ENCODE measurements at regions not wholly inside any gene's neighbourhood (a gene's known extent, or its start where the extent isn't known, plus 50 kb on each side); places are given as distances from the start of the nearest gene placed in this dataset.

DNA sequence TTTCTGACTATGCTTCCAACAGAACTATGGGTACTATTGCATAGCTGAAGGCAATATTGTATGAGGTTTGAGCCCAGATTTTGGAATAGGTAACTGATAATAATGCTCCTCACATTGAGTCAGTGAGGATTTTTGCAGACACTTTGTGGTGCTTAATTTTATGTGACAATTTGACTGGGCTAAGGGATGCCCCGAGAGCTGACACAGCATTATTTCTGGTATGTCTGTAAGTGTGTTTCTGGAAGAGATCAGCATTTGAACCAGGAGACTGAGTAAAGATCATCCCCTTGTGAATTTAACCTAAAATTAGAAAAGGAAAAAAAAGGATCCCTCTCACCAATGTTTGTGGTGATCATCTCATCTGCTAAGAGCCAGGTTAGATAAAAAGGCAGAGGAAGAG lies 404.9 kb downstream of the AEBP2 start:
- TF ChIP-seq CTCF (IDR thresholded peaks at IDR 0.05; ENCODE audit: insufficient read depth, low read depth, low read length): no peak
- no peak for DNase-seq (ENCODE audit: low read depth)
- H3K4me3 ChIP-seq (ENCODE audit: low read depth, low read length): no peak overlapping the region

DNA sequence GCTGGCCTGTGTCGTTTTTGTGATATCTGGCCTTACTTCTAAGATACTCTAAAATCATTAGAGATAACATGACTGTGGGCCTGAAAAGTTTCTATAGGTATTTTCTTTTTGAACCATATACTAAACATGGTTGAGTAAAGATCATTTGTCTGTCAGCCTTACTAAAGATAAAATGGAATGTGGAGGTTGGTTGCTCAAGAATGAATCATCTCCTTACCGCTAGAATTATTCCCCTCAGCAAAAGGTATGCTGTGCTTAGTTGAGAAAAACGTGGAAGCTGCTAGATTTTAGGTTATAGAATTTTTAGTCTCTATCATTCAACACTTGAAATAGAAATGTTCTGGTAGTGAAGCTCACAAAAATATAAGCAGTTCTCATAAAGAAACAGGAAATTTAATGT lies 407.3 kb downstream of the AEBP2 start:
- H3K4me3 ChIP-seq (ENCODE audit: low read depth, low read length): no peak overlapping the region
- peak; percentile 77 for DNase-seq (ENCODE audit: low read depth)
- no peak for TF ChIP-seq CTCF (IDR thresholded peaks at IDR 0.05; ENCODE audit: insufficient read depth, low read depth, low read length)

GRCh38 chr12:19847294-19848059 lies 408.2 kb downstream of the AEBP2 start:
- H3K4me3 ChIP-seq (ENCODE audit: low read depth, low read length): peak overlapping the region; percentile 19
- DNase-seq (ENCODE audit: low read depth): peak; percentile 87
- TF ChIP-seq CTCF (IDR thresholded peaks at IDR 0.05; ENCODE audit: insufficient read depth, low read depth, low read length): no peak

DNA sequence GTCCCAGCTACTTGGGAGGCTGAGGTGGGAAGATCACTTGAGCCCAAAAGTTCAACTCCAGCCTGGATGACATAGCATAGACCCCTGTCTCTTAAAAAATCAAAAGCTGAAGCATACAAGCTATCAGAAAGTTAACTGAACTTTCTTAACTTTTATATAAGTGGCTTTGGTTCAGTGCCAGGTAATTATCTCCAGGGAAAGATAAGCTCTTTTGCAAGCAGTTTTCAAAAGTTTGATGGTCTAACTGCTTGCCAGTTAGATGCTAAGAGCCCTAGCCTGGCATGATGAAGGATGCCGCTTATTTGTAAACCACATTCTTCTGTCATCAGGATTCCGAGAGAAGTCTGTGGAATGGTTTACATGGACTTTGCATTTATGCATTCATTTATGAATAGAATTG lies 409.1 kb downstream of the AEBP2 start:
- TF ChIP-seq CTCF (IDR thresholded peaks at IDR 0.05; ENCODE audit: insufficient read depth, low read depth, low read length): no peak

DNA sequence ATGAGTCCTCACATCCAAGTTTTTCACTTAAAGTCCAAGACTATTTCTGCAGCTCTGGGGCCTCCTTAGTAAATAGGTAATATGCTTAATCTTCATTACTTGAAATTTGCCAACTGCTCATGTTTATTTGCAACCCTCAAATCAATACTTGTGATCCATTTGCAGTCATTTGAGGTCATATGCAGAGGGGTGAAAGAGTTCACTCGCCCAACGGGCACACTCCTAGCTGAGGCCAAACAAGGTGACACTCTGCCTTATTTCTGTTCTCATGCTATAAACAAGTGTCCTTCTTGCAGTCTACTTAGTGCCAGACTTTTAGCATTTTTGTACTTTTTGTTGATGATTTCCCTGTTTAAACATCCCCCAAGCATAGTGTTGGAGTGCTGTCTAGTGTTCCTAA lies 409.9 kb downstream of the AEBP2 start:
- DNase-seq (ENCODE audit: low read depth): no peak
- TF ChIP-seq CTCF (IDR thresholded peaks at IDR 0.05; ENCODE audit: insufficient read depth, low read depth, low read length): no peak

More for the DNA sequence above, 409.1 kb downstream of the AEBP2 start:
- no peak overlapping the region for H3K4me3 ChIP-seq (ENCODE audit: low read depth, low read length)
- DNase-seq (ENCODE audit: low read depth): peak; percentile 40

GRCh38 chr12:19850346-19851065 lies 411.2 kb downstream of the AEBP2 start:
- no peak for TF ChIP-seq CTCF (IDR thresholded peaks at IDR 0.05; ENCODE audit: insufficient read depth, low read depth, low read length)
- peak; percentile 80 for DNase-seq (ENCODE audit: low read depth)
- no peak overlapping the region for H3K4me3 ChIP-seq (ENCODE audit: low read depth, low read length)

More for the DNA sequence above, 409.9 kb downstream of the AEBP2 start:
- no peak overlapping the region for H3K4me3 ChIP-seq (ENCODE audit: low read depth, low read length)

All from fibroblast of villous mesenchyme (primary cell).